Uterus (tissue), 2 donors: ENCODE measurements at regions not wholly inside any gene's neighbourhood (a gene's known extent, or its start where the extent isn't known, plus 50 kb on each side); places are given as distances from the start of the nearest gene placed in this dataset.

Experiments used
- CTCF ChIP-seq, 4 experiments: fragments of 200-600 bp in 2 of 4; fragments of 450-650 bp in 2 of 4; sonication (generic) in 2 of 4; IDR thresholded peaks; one replicate each; pipeline ENCODE4 v1.5.1; 2016 to 2019; ENCODE audit warnings: antibody characterized with exemption in 4 of 4, mild to moderate bottlenecking in 2 of 4, moderate library complexity in 1 of 4
- POLR2A ChIP-seq, 2 donors: fragments of 450-650 bp; IDR thresholded peaks; one replicate each; pipeline ENCODE4 v1.6.1; 2016; ENCODE audit warnings: antibody characterized with exemption in 2 of 2, mild to moderate bottlenecking in 1 of 2, moderate library complexity in 1 of 2

GRCh38 chr4:57200799-57201327 lies 90.7 kb upstream of the IGFBP7 start:
- TF ChIP-seq CTCF (IDR thresholded peaks at IDR 0.05) = no peak
- no peak for TF ChIP-seq POLR2A (IDR thresholded peaks at IDR 0.05)
